ENCODE measurements at regions not wholly inside any gene's neighbourhood (a gene's known extent, or its start where the extent isn't known, plus 50 kb on each side); places are given as distances from the start of the nearest gene placed in this dataset.

DNA sequence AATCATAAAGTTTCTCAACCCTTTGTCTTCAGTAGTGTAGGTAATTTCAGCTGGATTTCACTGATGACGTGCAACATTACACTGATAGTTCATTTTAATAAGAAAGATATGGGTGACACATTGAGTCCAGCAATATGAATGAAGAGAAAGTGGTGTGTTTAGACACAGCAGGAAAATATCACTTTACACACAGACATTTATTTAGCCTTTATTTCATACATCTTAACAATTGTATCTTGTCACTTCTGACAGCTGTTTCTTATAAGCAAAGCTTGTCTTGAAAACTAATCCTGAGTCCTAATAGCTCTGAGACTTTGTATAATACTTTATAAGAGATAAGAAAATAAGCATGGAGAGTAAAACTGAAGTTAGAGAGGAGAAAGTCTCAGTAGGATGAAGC, 720.5 kb upstream of the NUDT12 start (continued):
- TF ChIP-seq, protein P1, sequence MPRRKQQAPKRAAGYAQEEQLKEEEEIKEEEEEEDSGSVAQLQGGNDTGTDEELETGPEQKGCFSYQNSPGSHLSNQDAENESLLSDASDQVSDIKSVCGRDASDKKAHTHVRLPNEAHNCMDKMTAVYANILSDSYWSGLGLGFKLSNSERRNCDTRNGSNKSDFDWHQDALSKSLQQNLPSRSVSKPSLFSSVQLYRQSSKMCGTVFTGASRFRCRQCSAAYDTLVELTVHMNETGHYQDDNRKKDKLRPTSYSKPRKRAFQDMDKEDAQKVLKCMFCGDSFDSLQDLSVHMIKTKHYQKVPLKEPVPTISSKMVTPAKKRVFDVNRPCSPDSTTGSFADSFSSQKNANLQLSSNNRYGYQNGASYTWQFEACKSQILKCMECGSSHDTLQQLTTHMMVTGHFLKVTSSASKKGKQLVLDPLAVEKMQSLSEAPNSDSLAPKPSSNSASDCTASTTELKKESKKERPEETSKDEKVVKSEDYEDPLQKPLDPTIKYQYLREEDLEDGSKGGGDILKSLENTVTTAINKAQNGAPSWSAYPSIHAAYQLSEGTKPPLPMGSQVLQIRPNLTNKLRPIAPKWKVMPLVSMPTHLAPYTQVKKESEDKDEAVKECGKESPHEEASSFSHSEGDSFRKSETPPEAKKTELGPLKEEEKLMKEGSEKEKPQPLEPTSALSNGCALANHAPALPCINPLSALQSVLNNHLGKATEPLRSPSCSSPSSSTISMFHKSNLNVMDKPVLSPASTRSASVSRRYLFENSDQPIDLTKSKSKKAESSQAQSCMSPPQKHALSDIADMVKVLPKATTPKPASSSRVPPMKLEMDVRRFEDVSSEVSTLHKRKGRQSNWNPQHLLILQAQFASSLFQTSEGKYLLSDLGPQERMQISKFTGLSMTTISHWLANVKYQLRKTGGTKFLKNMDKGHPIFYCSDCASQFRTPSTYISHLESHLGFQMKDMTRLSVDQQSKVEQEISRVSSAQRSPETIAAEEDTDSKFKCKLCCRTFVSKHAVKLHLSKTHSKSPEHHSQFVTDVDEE (CRISPR knock-in tag; IDR thresholded peaks at IDR 0.05), result no peak
- TF ChIP-seq ESRRG (CRISPR knock-in tag; IDR thresholded peaks at IDR 0.05) (no peak), PPARA (CRISPR knock-in tag; IDR thresholded peaks at IDR 0.05; ENCODE audit: borderline replicate concordance) (no peak), ZNF70 (CRISPR knock-in tag; IDR thresholded peaks at IDR 0.05) (no peak), ZNF565 (CRISPR knock-in tag; conservative IDR thresholded peaks at IDR 0.05; ENCODE audit: low read depth) (no peak), ISL1 (CRISPR knock-in tag; IDR thresholded peaks at IDR 0.05) (no peak), ARNTL (CRISPR knock-in tag; IDR thresholded peaks at IDR 0.05; ENCODE audit: borderline replicate concordance, low read depth) (no peak), ZFP30 (CRISPR knock-in tag; IDR thresholded peaks at IDR 0.05) (no peak), BACH2 (CRISPR knock-in tag; IDR thresholded peaks at IDR 0.05; ENCODE audit: borderline replicate concordance) (no peak)

DNA sequence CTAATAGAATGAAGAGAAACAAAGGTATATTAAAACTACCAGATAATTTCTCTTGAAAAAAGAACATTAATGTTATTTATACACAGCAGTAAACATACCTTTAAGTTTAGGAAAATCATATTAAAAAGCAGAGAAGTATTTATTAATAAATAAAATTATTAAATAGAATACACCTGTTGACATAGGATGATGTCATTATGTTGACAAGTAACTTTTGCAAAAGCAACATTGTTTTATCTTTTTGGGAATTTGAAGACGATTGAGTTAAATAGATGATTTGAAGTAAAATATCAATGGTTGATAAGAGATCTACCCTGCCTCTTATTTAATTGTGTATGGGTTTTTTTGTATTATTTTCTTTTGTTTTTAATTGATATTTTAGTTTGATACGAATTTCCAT, 711.1 kb upstream of the NUDT12 start:
- no peak for ATAC-seq
- TF ChIP-seq OSR1 (CRISPR knock-in tag; IDR thresholded peaks at IDR 0.05) (no peak), BACH2 (CRISPR knock-in tag; IDR thresholded peaks at IDR 0.05; ENCODE audit: borderline replicate concordance) (no peak), SNAI2 (CRISPR knock-in tag; IDR thresholded peaks at IDR 0.05) (no peak), RARB (CRISPR knock-in tag; IDR thresholded peaks at IDR 0.05) (no peak), PPARA (CRISPR knock-in tag; IDR thresholded peaks at IDR 0.05; ENCODE audit: borderline replicate concordance) (no peak), ZFP30 (CRISPR knock-in tag; IDR thresholded peaks at IDR 0.05) (no peak), GLIS3 (CRISPR knock-in tag; IDR thresholded peaks at IDR 0.05) (no peak), ESRRG (CRISPR knock-in tag; IDR thresholded peaks at IDR 0.05) (no peak), ZNF565 (CRISPR knock-in tag; conservative IDR thresholded peaks at IDR 0.05; ENCODE audit: low read depth) (no peak)
- TF ChIP-seq, protein P2, sequence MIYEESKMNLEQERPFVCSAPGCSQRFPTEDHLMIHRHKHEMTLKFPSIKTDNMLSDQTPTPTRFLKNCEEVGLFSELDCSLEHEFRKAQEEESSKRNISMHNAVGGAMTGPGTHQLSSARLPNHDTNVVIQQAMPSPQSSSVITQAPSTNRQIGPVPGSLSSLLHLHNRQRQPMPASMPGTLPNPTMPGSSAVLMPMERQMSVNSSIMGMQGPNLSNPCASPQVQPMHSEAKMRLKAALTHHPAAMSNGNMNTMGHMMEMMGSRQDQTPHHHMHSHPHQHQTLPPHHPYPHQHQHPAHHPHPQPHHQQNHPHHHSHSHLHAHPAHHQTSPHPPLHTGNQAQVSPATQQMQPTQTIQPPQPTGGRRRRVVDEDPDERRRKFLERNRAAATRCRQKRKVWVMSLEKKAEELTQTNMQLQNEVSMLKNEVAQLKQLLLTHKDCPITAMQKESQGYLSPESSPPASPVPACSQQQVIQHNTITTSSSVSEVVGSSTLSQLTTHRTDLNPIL (CRISPR knock-in tag; IDR thresholded peaks at IDR 0.05; ENCODE audit: low read depth), result no peak
- TF ChIP-seq, protein P1 (CRISPR knock-in tag; IDR thresholded peaks at IDR 0.05), result no peak
- TF ChIP-seq, protein P3, sequence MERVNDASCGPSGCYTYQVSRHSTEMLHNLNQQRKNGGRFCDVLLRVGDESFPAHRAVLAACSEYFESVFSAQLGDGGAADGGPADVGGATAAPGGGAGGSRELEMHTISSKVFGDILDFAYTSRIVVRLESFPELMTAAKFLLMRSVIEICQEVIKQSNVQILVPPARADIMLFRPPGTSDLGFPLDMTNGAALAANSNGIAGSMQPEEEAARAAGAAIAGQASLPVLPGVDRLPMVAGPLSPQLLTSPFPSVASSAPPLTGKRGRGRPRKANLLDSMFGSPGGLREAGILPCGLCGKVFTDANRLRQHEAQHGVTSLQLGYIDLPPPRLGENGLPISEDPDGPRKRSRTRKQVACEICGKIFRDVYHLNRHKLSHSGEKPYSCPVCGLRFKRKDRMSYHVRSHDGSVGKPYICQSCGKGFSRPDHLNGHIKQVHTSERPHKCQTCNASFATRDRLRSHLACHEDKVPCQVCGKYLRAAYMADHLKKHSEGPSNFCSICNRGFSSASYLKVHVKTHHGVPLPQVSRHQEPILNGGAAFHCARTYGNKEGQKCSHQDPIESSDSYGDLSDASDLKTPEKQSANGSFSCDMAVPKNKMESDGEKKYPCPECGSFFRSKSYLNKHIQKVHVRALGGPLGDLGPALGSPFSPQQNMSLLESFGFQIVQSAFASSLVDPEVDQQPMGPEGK (CRISPR knock-in tag; IDR thresholded peaks at IDR 0.05; ENCODE audit: borderline replicate concordance), result no peak

DNA sequence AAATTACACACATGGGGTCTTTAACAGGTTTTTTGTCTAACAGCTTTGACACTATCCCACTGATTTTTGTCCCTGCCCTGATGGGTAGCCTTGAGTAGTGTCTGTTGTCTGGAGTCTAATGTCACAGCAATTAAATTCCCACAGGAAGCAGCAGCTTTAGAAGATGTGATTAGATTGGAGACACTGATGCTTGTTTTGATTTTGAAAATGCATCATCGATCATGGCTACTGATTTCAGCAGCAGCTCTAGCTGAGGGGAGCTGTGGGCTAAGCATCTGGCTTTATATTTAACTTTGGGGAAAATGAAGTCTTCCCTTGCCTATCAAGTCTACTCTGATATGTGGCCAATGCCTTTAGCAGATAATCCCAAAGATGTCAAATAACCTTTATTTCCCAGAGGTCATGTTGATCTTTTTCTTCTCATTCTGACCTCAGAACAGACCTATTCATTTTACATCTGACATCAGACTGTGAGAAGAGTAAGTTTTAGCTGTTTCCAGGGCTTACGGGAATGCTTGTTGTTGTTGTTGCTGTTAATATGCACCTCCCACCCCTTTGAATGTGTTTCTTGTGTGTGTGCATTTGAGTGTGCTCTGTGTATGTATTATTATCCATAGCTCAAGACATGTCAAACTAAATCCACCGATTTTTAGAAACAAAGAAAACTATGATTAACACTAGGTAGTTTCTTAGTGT, 704.9 kb upstream of the NUDT12 start:
- TF ChIP-seq TCF4 (CRISPR knock-in tag; IDR thresholded peaks at IDR 0.05; ENCODE audit: borderline replicate concordance) (peak; percentile 39; the same call in 1 of the 2 replicates), RARB (CRISPR knock-in tag; IDR thresholded peaks at IDR 0.05) (no peak), OSR1 (CRISPR knock-in tag; IDR thresholded peaks at IDR 0.05) (no peak), PPARA (CRISPR knock-in tag; IDR thresholded peaks at IDR 0.05; ENCODE audit: borderline replicate concordance) (no peak)
- TF ChIP-seq, protein P3 (CRISPR knock-in tag; IDR thresholded peaks at IDR 0.05; ENCODE audit: borderline replicate concordance), result no peak
- ATAC-seq, result no peak
